DMS53 treated with DMSO at 0.1 percent for 48 hours (cell line): ENCODE measurements at regions not wholly inside any gene's neighbourhood (a gene's known extent, or its start where the extent isn't known, plus 50 kb on each side); places are given as distances from the start of the nearest gene placed in this dataset.

Experiments
- DNase-seq: peaks from one replicate; lab custom pipeline; 2025; ENCODE audit not compliant: unreplicated experiment; lab: John Stamatoyannopoulos, UW

DNA sequence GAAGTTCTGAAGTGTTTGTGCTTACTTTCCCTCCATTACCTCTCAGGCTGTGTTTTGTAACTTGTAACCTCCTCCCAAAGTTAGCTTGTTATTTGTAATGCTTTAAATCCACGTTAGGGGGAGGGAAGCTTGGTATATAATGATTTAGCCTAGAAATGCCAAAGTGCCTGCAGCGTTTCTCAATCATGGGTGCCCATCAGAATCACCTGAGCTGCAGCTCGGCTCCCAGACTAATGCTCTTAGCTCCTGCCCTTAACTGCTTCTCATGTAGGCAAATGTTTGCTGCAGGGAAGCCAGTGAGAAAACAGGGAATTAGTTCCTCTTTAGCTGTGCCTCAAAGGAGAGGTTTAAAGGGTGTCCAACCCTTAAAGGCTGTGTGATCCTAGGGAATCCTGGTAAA, 219.2 kb upstream of the NAALADL2 start:
- no peak for DNase-seq

DNA sequence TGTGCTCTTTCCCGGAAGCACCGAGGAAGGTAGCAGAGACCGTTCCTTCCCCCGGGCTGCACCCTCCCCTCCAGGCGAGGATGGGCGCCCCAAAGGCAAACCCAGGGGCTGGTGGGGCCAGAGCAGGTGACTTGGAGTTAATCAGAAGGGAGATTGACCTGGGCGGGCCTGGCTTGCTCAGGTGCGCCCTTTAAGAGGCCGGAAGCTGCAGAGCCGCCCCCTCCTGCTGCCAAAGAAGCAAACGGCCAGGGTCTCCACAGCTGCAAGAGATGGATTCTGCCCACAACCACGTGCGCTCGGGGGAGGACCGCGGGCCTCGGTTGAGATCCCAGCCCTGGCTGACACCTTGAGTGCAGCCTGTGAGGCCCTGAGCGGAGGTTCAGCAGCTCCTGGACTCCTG, 218.2 kb upstream of the NAALADL2 start:
- no peak for DNase-seq

DNA sequence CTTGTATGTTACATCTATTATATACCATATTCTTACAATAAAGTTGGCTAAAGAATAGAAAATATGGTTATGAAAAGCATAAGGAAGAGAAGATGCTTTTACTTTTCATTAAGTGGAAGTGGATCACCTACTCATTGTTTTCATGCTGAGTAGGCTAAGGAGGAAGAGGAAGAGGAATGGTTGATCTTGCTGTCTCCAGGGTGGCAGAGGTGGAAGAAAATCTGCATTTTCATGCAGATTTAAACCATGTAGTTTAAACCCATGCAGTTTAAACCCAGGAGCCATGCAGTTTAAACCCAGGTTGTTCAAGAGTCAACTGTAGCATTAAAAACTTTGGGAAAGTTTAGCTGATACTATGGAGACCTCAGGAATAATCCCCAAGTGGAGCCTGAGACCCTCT, 214.8 kb upstream of the NAALADL2 start:
- DNase-seq: no peak

DNA sequence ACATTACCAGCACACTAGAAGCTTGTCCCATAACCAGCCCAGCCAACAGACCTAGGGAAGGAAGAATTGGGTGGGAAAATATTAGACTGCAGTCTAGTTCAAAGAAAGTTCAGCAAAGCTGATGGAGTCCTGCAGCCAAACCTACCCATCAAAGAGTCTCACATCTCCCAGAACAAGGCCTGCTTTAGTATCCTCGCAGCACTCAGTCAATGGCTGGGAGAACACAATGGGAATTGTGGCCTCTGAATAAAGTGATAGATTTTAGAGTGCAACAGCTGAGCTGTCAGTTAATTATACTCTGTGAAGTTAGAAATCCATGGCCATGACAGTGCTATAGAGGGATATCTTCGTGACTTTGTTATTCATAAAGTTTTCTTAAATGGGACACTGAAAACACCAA, 207.2 kb upstream of the NAALADL2 start:
- no peak for DNase-seq

DNA sequence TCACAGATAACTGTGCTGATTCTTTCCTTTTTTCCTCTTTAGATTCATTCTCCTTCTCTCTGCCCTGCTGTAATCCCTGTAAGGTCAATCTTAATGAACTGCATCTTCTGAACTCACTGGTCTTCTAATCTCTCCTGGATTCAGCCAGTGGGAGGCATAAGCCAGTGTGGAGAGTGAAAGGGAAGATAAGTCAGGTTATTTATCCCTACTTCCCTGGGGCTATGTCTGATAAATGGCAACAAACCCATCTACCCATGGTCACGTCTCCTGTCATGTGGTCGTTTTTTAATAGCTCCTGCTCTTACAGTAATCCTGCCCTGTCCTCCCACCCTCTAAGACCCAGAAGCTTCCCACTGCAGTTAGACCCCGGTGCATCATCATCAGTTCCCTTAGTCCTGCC, 199.6 kb upstream of the NAALADL2 start:
- DNase-seq: no peak

DNA sequence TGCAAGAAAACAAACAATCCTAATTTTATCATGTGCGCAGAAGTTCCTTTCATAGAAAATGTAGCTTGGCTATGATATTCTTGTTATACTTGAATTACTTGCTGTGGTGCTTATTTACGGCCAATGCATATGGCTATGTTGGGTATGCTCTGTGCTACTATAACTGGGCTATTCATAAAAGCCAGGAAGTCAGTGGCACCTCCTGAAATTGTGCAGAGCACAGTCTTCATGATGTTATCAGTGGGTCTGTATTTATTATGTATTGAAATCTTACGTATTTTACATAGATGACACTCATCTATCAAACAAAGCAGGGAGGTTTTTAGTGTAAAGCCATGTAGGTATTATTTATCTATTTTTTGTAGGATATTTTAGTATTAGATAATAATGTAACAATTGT, 196.5 kb upstream of the NAALADL2 start:
- no peak for DNase-seq

DNA sequence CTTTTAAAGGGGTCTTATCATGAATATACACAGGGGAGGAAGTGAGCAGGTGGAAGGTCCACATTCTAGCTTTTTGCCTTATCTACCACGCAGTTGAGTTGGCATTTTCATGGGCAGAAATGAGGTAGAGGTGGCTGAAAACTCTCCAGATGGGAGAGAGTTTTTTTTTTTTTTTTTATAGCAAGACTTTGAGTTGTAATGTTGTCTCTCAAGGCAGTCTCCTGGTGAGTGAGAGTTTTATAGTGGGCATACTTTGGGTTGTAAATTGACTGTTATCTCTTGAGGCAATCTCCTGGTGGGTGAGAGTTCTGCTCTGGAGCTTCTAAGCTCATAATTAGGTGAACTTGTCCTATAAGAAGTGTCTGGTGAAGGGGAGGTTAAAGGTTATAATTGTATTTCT, 191.7 kb upstream of the NAALADL2 start:
- no peak for DNase-seq

DNA sequence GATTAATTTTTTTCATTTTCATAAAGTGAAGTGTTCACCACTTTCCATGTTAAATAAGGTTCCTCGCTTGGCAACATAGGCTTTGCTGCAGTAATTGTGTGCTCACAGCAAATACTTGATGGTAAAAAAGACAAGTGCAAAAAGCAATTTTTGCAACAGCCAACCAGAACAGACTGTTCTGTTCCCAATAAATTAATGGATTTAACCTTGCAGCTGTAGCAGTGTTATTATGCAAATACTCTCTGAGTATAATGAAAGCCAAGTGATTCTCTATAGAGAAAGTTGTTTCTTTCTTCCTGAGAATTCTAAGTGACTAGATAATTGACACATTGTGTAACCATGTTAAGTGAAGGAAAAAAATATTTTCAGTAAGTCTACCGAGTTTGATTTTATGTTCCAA, 183.7 kb upstream of the NAALADL2 start:
- DNase-seq: no peak

DNA sequence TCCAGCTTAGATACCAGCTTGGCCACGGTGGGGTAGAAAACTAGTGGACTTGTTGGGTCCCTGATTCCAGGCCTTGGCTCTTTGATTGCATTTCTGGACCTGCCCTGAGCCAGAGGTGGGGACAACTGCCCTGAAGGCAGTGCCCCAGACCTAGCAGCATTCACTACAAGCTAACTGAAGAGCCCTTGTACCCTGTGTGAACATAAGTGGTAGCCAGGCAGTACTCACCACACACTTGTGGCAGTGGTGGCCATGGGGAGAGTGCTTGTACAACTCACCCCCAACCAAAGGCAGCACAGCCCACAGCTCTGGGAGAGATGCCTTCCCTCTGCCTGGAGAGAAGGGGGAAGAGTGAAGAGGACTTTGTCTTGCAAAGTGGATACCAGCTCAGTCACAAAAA, 177.3 kb upstream of the NAALADL2 start:
- no peak for DNase-seq

DNA sequence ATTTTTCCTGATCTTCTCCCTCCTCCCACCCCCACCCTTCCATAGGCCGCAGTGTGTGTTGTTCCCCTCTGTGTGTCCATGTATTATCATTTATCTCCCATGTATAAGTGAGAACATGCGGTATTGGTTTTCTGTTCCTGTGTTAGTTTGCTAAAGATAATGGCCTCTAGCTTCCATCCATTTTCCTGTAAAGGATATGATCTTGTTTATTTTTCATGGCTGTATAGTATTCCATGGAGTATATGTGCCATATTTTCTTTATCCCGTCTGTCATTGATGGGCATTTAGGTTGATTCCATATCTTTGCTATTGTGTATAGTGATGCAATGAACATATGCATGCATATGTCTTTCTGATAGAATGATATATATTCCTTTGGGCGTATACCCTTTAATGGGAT, 173.3 kb upstream of the NAALADL2 start:
- no peak for DNase-seq

DNA sequence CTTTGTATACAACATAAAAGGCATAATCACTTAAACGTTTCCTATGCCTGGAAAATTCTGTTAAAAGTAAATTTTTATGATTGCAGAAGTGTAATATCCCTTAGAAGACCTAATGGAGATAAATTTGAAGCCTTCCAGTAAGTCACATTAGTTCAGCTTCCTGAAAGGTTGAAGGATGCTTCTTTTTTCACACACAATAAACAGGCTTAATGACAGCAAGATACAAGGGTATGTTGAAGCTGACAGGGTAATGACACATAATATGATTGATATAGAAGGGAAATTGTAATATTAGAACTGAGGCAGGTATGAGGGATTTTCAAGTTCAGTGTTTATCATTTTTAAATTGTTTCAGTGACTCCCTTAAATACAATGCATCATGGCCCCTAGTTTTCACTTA, 161.8 kb upstream of the NAALADL2 start:
- DNase-seq: no peak

DNA sequence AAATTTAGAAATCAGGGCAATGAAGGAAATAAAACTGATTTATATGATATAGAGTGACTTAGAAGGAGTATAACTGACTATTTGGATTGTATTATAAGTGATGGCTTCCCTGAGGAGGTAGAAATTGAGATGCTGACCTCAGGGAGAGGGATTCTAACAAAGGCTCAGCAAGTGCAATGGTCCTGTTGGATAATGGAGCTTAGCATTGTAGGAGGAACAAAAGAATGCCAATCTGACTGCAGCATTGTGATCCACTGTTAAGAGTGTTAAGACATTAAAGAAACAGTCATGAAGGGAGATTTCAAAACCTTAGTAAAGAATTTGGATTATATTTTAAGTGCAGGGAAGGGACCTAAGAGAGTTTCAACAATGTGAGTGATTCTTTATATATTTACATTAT, 158.4 kb upstream of the NAALADL2 start:
- no peak for DNase-seq

DNA sequence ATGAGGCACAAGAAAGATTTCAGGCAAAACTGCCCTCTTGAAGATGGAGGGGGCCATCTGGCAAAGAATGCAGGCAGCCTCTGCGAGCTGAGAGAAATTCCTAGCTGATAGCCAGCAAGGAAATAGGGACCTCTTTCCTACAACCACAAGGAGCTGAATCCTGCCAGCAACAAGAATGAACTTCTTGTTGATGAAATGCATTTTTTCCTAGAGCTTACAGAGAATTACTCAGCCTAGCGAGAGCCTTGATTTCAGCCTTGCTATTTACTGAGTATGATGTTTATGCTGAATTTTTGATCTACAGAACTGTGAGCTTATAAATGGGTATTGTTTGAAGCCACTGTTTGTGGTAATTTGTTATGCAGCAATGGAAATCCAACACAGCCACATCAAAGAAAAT, 148.5 kb upstream of the NAALADL2 start:
- no peak for DNase-seq

DNA sequence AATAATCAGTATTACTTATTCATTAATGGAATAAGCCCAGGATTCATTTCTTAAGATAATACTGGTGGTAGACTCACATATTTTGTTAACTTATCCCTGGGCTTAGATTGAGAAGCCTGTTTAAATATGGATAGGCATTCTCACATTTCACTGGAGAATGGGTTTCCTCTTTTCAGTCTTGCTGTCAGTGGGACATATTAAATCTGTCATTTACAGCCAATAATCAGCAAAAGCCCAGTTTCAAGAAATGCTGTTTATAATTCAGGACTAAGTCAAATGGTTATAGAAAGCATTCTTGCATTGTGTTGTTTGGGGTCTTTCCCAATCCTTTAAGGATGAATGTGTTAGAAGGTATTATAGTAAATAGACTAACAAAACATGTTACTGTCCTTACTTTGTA, 143.7 kb upstream of the NAALADL2 start:
- no peak for DNase-seq

DNA sequence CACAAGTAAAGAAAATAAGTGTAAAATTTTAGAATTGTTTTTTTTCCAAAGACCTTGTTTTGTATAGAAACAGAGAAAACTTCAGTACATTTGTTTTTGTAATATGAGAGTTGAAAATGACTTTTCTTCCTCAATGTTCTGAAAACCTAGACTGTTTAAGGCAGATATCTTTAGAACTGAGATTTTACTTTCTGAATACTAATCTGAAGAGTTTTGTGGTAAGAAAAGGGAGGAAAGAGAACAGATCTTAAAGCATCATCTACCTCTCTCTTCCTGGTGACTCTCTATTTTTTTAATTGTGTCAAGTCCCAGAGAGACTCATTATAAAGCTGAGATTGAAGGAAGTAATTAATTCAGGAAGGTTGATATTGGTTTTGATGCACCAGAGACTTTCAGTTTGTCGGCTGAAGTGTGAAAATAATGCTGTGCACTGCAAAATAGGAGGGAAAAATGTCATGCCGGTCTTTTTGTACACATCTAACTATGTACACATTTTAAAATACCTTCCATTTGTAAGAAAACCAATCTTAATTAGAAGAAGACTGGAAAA, 142.1 kb upstream of the NAALADL2 start:
- DNase-seq: no peak

DNA sequence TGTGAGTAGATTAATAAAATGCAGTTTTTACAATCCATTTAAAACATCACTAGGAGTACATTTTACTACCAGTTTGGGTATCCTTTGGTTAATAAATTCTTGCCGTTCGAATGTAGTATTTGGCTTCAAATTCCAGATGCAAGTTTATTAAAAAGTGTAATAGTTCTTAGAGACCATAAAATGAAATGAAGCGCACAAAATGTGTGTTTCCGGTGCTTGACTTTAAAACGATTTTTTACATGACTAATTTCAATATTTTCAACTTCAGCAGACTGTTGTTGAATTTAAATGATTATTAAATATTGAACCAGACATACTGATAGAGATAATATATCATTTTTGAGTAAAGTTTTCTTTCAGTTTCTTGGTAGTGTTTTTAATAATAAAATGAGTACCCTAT, 138.4 kb upstream of the NAALADL2 start:
- no peak for DNase-seq

DNA sequence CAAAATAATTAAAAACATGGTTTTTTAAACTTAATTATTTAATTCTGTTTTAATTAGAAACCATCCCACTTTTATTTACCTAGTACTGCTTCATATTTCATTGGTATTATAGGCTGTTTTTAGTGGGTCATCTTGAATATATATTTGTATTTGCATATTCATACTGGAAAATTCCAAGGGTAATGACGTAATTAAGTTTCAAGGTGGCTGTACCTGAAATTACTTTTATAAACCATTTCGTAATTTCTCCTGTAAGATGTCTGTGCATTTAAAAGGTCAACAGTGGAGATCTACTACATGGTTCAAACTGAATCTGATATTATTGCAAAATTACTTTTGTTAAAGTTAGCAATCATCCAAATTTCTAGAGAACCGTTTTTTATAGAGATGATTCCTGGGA, 133.8 kb upstream of the NAALADL2 start:
- no peak for DNase-seq

DNA sequence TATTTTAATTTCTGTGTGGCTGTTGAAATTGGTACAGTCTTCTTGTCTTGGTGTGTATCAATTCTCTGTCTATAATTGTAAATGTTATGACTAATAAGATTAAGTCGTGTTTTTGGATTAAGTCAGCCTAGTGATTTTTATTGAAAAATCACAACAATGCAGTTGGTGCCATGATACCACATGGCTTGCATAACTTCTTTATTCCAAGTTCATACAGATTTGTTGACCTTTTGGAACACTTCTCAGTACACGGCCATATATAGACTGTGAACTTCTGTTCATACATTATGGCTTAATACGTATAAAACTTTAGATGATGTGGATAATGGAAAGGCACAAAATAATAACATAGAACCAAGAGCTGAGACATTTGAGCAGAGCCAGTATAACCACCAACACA, 121.2 kb upstream of the NAALADL2 start:
- no peak for DNase-seq

DNA sequence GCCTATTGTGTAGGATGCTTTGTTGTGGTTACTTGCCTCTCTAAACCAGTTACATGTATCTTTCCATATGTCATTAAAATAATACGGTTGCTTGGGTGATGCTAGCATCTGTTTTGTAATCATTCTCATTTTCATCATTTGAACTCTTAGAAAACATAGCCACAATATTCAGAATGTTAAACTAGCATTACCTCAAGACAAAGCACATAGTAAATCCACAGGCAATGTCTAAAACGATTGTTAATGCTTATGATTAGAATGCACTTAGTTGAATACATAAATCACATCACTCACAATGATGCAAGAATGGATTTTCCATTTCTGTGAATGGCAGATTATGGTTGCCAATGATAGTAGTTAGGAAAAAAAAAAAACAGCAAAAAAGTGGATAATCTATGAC, 110.0 kb upstream of the NAALADL2 start:
- no peak for DNase-seq

DNA sequence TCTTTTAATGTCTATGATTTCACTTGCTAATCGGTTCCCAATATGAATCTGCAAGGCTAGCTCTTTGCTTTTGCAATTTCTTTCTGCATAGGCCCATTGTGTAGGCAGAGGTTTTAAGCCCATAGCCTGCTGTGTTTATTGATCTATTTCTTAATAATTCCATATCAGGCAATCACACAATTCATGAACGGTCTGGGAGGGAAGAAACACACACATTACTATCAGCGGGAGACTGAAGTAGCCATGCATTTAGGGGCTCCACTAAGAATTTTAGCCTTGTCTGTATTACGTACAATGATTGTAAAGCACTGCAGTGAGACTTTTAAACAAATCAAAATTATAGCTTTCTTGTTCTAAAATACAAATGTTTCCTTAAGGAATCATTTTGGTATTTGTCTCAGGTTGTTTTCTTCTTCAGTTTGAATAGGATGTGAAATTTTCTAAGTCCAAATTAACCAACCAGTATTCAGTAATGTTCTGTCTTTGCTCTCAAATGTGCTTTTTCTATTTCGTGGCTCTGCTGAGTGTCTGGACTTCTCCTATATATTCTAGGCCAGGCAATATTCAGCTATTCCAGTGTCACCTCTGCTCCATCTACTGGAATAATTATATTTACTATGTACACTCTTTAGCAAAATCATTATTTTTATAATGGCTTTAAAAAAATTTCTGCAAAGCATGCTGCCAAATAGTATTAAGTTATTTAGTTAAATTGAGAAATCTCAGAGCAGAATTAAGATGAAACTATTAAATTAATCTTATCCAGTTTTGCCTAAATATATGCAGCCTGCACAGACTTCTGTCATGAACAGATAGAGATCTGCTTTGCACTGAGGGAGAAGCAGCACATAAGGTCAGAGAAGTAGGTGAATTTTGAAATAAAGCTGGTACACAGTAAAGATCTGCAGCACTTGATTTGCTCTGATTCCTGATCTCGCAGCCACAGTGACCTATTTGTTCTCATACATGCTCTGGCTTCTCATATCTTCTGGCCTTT, 103.0 kb upstream of the NAALADL2 start:
- no peak for DNase-seq

DNA sequence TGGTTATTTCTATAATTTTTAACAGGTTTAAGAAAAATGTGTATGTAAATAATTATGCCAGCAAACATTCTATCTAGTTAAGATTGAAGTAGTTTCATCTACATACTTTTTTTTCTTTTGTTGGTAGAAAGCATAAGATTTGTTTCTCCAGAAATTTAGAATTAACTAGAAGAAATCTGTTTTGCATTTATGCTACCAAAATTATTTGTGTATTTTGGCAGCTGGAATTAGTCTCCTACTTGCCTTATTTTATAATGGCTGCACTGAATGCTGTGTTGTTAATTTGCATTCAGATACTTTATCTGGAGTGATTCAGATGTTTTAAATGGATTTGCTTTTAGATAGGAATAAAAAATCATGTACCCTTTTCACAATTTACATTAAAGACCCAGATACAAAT, 100.2 kb upstream of the NAALADL2 start:
- no peak for DNase-seq

DNA sequence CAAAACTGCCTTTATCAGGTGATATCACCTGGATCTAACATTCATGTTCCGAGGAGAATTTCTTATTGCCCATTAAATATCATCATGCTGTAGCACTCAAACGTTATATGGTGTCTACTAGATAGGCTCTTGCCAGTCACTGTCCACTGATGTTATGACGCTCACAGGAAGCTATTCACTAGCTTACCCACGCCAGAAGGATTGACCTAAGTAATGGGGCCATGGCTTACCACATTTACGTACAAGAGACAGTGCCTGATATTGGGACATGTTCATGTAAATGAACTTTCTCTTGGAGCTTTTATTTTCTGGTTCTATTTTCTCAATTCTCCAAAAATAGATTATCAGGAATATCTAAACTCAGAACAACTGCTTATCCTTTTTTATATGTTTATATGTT, 91.7 kb upstream of the NAALADL2 start:
- no peak for DNase-seq
